Neural cell (in vitro differentiated cells): ENCODE measurements at regions not wholly inside any gene's neighbourhood (a gene's known extent, or its start where the extent isn't known, plus 50 kb on each side); places are given as distances from the start of the nearest gene placed in this dataset.

Source experiments
- H2AFZ ChIP-seq: fragments of 200-600, 300-800 bp; sonication (generic), shearing (Covaris generic); 2 replicates; pipeline ENCODE4 v1.6.0; 2014; ENCODE audit warnings: low read depth, mild to moderate bottlenecking, antibody characterized with exemption, low read length, moderate library complexity
- H3F3A ChIP-seq: fragments of 200-600 bp; shearing (Covaris generic); 2 replicates; pipeline ENCODE4 v1.6.1; 2016; ENCODE audit warnings: mild to moderate bottlenecking, moderate library complexity, mixed read lengths, antibody characterized with exemption, low read length; ENCODE audit not compliant: insufficient read depth, poor library complexity, severe bottlenecking
- H3K27ac ChIP-seq: fragments of 200-600, 300-800 bp; sonication (generic), shearing (Covaris generic); 2 replicates; pipeline ENCODE4 v1.5.1; 2014; ENCODE audit warnings: mild to moderate bottlenecking, low read length, moderate library complexity
- H3K27me3 ChIP-seq: fragments of 300-800, 200-600 bp; sonication (generic), shearing (Covaris generic); 2 replicates; pipeline ENCODE4 v1.6.0; 2014; ENCODE audit warnings: mild to moderate bottlenecking, low read depth, low read length, moderate library complexity; ENCODE audit not compliant: insufficient read depth
- H3K36me3 ChIP-seq: fragments of 300-800, 200-600 bp; sonication (generic), shearing (Covaris generic); 2 replicates; pipeline ENCODE4 v1.5.1; 2014; ENCODE audit warnings: mild to moderate bottlenecking, antibody characterized with exemption, low read length, moderate library complexity; ENCODE audit not compliant: insufficient read depth
- H3K4me2 ChIP-seq: fragments of 300-800, 200-600 bp; sonication (generic), shearing (Covaris generic); 2 replicates; pipeline ENCODE4 v1.6.0; 2014; ENCODE audit warnings: mild to moderate bottlenecking, low read length
- H3K4me3 ChIP-seq: fragments of 300-800, 200-600 bp; sonication (generic), shearing (Covaris generic); 2 replicates; pipeline ENCODE4 v1.5.1; 2014; ENCODE audit warnings: mild to moderate bottlenecking, low read length, moderate library complexity
- H3K79me2 ChIP-seq: fragments of 200-600 bp; shearing (Covaris generic); replicated peaks from 2 replicates; pipeline ENCODE4 v1.6.0; 2014; ENCODE audit warnings: mild to moderate bottlenecking, low read length, moderate library complexity; ENCODE audit not compliant: insufficient read depth
- H3K9ac ChIP-seq: fragments of 300-800, 200-600 bp; sonication (generic), shearing (Covaris generic); 2 replicates; pipeline ENCODE4 v1.6.1; 2016; ENCODE audit warnings: mild to moderate bottlenecking, low read length, mixed read lengths
- H3K9me2 ChIP-seq: fragments of 200-600 bp; shearing (Covaris generic); 2 replicates; pipeline ENCODE4 v1.6.1; 2016; ENCODE audit warnings: mild to moderate bottlenecking, low read length, mixed read lengths; ENCODE audit not compliant: insufficient read depth
- H3K9me3 ChIP-seq: fragments of 200-600, 300-800 bp; sonication (generic), shearing (Covaris generic); 2 replicates; pipeline ENCODE4 v1.6.1; 2016; ENCODE audit warnings: mild to moderate bottlenecking, mixed run types, low read length, moderate library complexity, mixed read lengths
- H4K20me1 ChIP-seq: fragments of 200-600 bp; shearing (Covaris generic); 2 replicates; pipeline ENCODE4 v1.6.1; 2016; ENCODE audit warnings: mild to moderate bottlenecking, mixed run types; ENCODE audit not compliant: insufficient read depth
- EP300 ChIP-seq: fragments of 450-650 bp; conservative IDR thresholded peaks from 2 replicates; pipeline ENCODE4 v1.6.1; 2014; ENCODE audit warnings: antibody characterized with exemption, mild to moderate bottlenecking, moderate library complexity; ENCODE audit not compliant: poor library complexity, severe bottlenecking
- EZH2 ChIP-seq: fragments of 200-600, 300-800 bp; shearing (Covaris generic), sonication (generic); IDR thresholded peaks from 2 replicates; pipeline ENCODE4 v1.6.1; 2014; ENCODE audit warnings: antibody characterized with exemption, low read length, borderline replicate concordance, mild to moderate bottlenecking; ENCODE audit not compliant: insufficient read depth, poor library complexity, severe bottlenecking
- MXI1 ChIP-seq: fragments of 450-650 bp; conservative IDR thresholded peaks from 2 replicates; pipeline ENCODE4 v1.6.1; 2014; ENCODE audit warnings: antibody characterized with exemption, mild to moderate bottlenecking; ENCODE audit not compliant: poor library complexity, severe bottlenecking
- POLR2AphosphoS5 ChIP-seq: IDR thresholded peaks from 2 replicates; pipeline ENCODE4 v1.6.1; 2012
- RAD21 ChIP-seq: fragments of 450-650 bp; conservative IDR thresholded peaks from 2 replicates; pipeline ENCODE4 v1.6.1; 2014; ENCODE audit warnings: antibody characterized with exemption, mild to moderate bottlenecking, moderate library complexity
- REST ChIP-seq: IDR thresholded peaks from 2 replicates; pipeline ENCODE4 v1.6.1; 2012; ENCODE audit warnings: borderline replicate concordance
- SMC3 ChIP-seq: fragments of 450-650 bp; conservative IDR thresholded peaks from 2 replicates; pipeline ENCODE4 v1.6.1; 2014; ENCODE audit warnings: antibody characterized with exemption, mild to moderate bottlenecking, moderate library complexity; ENCODE audit not compliant: poor library complexity
- TAF1 ChIP-seq: IDR thresholded peaks from 2 replicates; pipeline ENCODE4 v1.6.1; 2012; ENCODE audit warnings: low read depth
- TF ChIP-seq, protein P1 (sequence below): fragments of 450-650 bp; IDR thresholded peaks from 2 replicates; pipeline ENCODE4 v1.5.1; 2014; ENCODE audit warnings: antibody characterized with exemption, mild to moderate bottlenecking, moderate library complexity; ENCODE audit not compliant: poor library complexity, severe bottlenecking

GRCh38 chr6:82083646-82084045, 163.9 kb downstream of the IBTK start:
- Histone ChIP-seq H4K20me1 (no peaks in the 10 kb centered on the region), H3K9me3 (no peaks in the 10 kb centered on the region), H3K9me2 (no peaks in the 10 kb centered on the region), H3K27me3 (no peaks in the 10 kb centered on the region), H3F3A (no peaks in the 10 kb centered on the region), H3K27ac (no peak overlapping the region), H3K4me2 (no peak overlapping the region), H3K79me2 (no peaks in the 10 kb centered on the region), H3K4me3 (no peak overlapping the region), H3K36me3 (no peaks in the 10 kb centered on the region), H3K9ac (no peak overlapping the region), H2AFZ (no peak overlapping the region)
- TF ChIP-seq, protein P1, sequence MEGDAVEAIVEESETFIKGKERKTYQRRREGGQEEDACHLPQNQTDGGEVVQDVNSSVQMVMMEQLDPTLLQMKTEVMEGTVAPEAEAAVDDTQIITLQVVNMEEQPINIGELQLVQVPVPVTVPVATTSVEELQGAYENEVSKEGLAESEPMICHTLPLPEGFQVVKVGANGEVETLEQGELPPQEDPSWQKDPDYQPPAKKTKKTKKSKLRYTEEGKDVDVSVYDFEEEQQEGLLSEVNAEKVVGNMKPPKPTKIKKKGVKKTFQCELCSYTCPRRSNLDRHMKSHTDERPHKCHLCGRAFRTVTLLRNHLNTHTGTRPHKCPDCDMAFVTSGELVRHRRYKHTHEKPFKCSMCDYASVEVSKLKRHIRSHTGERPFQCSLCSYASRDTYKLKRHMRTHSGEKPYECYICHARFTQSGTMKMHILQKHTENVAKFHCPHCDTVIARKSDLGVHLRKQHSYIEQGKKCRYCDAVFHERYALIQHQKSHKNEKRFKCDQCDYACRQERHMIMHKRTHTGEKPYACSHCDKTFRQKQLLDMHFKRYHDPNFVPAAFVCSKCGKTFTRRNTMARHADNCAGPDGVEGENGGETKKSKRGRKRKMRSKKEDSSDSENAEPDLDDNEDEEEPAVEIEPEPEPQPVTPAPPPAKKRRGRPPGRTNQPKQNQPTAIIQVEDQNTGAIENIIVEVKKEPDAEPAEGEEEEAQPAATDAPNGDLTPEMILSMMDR = no peak
- TF ChIP-seq POLR2AphosphoS5 = no peak
- no peak for TF ChIP-seq REST
- TF ChIP-seq SMC3 = no peak
- TF ChIP-seq EP300 = no peak
- TF ChIP-seq EZH2 = no peak
- TF ChIP-seq TAF1 = no peak
- no peak for TF ChIP-seq RAD21
- no peak for TF ChIP-seq MXI1

GRCh38 chr6:82080767-82081166, 166.8 kb downstream of the IBTK start:
- H4K20me1 ChIP-seq = no peaks in the 10 kb centered on the region
- no peaks in the 10 kb centered on the region for H3K36me3 ChIP-seq
- H3K27me3 ChIP-seq = no peaks in the 10 kb centered on the region
- no peak for TF ChIP-seq MXI1
- TF ChIP-seq RAD21 = no peak
- H3K79me2 ChIP-seq = no peaks in the 10 kb centered on the region
- no peak overlapping the region for H3K4me2 ChIP-seq
- no peaks in the 10 kb centered on the region for H3F3A ChIP-seq
- H3K9ac ChIP-seq = no peak overlapping the region
- H3K9me3 ChIP-seq = no peaks in the 10 kb centered on the region
- no peak overlapping the region for H2AFZ ChIP-seq
- H3K27ac ChIP-seq = no peak overlapping the region
- no peaks in the 10 kb centered on the region for H3K9me2 ChIP-seq
- H3K4me3 ChIP-seq = no peak overlapping the region
